Colon (tissue), 2 donors: ENCODE measurements at regions not wholly inside any gene's neighbourhood (a gene's known extent, or its start where the extent isn't known, plus 50 kb on each side); places are given as distances from the start of the nearest gene placed in this dataset.

ENCODE experiments used
- FAIRE-seq: peaks from 2 replicates; lab custom pipeline; 2012; peaks lifted over from hg19 to GRCh38; lab: Jason Lieb, UNC
- donor health status: control.
- donor health status: control.

DNA sequence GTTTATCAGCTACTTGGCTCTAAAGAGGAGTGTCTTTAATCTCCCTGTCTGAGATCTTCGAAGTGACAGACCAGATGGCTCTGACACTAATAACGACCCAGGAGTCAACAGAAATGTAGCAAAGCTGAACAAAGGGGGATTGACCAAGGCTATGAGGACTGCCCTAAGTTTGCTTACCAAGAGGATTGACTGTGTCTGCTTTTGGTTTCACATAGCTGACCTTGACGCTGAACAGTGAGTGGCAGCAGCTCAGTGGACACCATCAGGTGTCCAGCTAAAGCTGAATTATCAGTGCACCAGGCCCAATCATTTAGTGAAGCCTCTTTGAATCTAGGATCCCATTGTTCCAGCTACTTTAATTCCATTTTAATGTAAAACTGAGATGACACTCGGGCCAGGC, 262.6 kb downstream of the COX7C start:
- no peak for FAIRE-seq

DNA sequence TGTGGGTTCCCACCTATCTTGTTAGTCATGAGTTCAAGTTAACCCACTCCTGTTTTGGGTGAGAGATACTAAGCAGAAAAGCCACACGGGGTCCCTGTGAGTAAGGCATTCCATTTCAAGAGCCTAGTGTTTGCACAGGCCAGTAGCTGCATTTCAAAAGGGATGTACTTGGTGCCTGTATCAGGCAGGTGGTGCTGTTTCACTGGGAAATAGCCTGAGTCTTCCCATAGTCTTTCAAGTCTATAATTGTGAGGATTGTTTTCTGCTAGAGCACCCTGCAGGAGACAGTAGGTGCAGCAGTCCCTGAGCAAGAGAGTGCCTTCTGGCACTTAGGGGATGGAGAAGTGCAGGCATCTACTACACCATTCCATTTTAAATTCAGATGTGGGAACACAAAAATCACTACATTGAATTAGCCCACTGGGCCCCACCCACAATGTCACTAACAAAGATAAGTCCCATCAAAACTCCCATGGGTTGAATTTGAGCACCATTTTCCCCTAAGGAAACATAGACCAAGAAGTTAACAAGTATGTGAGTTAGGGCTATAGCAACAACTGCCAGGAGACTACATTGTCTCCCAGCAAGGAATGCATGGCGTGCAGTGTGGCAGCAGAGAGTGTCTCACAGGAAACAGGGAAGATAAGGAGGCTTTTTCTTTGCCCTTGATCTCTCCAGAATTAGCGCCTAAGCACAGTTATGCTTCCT, 263.2 kb downstream of the COX7C start:
- FAIRE-seq: no peak

- no peak for FAIRE-seq
Observed at GRCh38 chr5:86881493-86882090, 263.9 kb downstream of the COX7C start.

- no peak for FAIRE-seq
Observed at GRCh38 chr5:86884608-86885007, 266.9 kb downstream of the COX7C start.

- no peak for FAIRE-seq
Observed at GRCh38 chr5:86885011-86885410, 267.3 kb downstream of the COX7C start.

- FAIRE-seq: no peak
Observed at GRCh38 chr5:86885489-86886230, 267.9 kb downstream of the COX7C start.

DNA sequence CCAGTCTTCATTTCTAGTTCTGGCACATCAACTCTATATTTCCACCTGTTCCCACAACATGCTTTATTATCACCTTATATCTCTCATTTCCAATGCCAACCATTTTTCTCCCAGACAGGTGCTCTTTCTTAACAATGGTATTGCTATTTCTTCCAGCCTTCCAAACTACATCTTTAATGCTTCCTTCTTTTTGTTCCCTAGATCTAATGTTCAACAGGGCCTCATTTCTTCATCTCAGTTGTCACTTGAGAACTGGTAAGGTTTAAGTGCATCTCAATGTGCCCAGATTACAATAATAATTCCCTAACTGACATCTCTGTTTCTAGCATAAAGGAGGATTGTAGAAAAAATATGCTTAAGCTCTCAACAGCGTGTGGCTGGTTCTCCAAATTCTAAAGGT, 272.6 kb downstream of the COX7C start:
- FAIRE-seq: no peak

DNA sequence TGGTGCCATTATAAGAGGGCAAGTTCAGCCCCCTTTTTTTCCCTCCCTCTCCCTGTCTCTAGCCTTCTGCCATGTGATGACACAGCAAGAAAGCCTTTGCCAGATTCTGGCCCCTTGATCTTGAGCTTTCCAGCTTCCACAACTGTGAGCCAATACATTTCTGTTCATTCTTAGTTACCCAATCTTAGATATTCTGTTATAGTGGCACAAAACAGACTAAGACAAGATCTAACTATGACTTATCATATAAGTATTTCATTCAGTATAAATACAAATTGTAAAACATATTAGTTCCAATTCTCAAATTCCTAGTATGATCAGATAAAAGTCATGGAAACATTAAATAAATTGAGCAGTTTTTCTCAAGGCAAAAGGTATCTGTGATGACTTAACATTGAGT, 276.3 kb downstream of the COX7C start:
- FAIRE-seq: no peak

DNA sequence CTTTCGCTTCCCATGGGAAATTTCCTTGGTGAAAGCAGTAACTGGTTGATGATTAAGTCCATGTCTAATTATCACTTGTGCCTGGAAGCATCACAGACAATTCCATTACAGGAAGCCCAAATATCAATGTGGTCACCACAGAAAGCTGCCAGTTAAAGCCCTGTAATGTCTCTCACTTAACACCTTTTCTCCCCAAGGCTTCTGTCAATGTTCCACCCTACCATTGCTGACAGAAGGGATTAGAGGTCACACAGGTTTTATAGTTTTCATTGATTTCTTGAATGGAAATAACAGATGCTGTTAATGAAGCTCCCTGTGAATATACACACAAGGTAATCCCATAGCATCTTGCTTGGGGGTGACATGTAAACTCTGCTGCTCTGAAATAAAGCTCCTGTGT, 279.2 kb downstream of the COX7C start:
- no peak for FAIRE-seq

DNA sequence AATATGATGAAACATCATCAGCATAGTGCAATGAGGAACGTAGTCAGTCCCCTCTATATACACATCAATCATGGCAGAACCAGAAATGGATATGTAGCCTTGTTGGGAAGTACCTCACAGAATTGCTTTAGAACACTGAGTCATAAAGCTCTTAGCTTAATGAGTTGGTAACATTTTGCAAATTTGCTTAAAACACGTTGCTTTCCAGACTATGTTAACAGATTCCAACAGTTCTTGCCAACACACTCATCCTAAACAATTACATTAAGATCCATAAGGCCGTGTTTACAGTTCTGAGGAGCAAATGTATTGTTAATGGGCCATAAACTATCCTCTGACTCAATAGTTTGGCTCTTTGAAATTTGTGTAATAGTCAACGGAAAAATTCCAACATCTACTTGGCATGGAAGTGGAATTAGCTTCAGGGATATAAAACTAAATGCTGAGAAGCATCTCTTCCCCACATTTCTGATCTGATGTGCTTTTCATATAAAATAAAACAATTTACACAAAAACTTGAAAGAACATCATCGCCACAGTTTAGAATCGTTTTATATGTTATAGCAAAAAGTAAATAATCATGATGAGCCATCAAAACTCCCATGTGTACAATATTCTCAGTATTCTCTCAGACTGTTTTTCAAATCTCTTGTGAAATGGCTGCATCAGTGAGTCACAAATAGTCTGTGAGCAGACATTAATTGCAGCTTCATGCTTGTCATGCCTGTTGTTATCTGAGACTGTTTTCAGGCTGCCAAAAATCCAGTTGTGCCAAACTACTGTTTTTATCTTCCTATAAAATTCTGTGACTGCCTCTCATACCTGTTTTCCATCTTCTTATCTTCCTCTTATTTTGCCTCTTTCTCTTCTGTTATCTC, 291.9 kb downstream of the COX7C start:
- no peak for FAIRE-seq

GRCh38 chr5:86917117-86917579, 299.4 kb downstream of the COX7C start:
- no peak for FAIRE-seq

- FAIRE-seq: no peak
Observed at GRCh38 chr5:86918246-86918645, 300.5 kb downstream of the COX7C start.

DNA sequence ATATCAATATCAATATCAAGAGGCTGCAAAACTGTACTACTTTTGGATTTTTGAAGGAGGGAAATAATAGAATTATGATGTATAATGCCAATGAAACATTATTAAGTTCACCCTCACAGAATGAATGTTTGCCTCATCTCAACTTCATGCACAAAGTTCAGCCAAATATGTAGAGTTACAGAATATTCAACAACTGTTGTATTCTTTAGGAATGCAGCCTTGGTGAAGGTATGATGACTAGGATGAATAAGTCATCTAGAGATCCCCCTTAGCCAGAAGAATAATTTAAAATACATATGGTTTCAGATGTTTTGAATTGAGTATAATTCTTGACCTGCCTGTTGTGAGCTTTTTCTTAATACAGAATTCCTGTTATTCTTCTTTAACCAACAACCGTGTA, 308.3 kb downstream of the COX7C start:
- FAIRE-seq: no peak

DNA sequence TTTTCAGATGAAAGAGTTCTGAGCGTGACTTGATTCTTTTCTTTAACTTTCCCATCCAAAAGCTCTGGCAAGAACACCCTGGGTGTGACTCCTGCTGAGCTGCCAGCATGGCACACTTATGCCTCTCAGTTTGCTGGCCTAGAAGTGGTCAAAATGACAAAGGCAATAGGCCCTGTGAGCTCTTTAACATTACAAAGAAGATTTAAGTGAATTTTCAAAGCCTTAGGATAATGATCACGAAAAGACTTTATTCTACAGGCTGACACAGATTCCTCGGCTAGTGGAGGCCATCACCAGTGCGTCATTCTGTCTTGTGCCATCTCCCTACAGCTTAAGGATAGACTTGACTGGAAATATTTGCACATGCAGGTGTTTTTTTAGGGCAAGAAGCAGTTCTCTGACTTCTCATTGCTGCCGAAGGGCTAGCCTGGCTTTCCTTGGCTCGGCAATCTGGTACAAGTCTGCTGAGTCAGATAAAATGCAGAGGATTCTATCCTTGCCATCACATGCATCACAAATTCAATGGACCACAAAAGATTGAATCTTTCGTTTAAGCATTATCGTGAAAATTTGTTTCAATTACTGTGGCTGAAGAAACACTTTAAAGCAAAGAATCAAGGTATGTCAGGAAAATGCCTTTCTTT, 311.5 kb downstream of the COX7C start:
- FAIRE-seq: no peak

GRCh38 chr5:86951761-86952160, 315.9 kb upstream of the RASA1 start:
- no peak for FAIRE-seq

- FAIRE-seq: no peak
Observed at GRCh38 chr5:86964889-86965288, 302.8 kb upstream of the RASA1 start.

DNA sequence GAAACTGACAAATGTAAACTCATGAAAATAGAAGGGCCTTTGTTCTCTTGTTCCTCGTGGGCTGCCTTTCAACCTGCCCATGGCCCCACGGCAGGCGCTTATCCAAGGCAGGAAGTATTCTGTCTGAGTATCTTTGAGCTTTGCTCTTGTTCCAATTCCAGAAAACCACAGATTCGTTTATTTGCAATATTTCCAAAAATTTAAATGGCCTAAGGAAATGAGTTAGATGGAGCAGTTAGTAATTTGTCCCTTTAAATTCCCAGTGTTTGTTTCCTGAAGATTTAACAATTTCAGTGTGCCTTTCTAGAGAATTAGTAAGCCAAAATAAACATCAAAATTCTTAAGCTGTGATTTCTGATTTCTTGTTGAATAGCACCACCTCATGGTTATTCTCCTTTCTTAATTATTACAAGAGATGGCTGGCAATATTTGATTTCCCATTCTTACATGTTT, 299.4 kb upstream of the RASA1 start:
- FAIRE-seq: no peak

DNA sequence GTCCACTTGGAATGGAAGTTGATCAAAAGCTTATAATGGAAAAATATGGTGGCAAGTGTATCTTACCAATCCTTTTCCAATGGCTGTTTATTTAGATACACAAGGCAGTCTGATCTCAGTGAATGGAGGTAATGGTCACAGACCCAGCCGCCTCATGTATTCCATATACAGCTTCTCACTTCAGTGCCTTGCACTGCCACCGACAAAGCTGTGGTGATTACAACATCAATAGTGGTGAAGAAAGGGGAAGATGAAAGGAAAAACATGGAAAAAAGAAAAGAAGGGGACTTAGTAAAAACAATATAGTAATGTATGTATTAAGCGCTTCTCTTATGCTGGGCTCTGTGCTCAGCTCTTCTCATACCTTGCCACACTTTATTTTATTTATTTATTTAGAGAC, 297.3 kb upstream of the RASA1 start:
- FAIRE-seq: no peak

GRCh38 chr5:86971034-86971571, 296.6 kb upstream of the RASA1 start:
- FAIRE-seq: no peak

- no peak for FAIRE-seq
Observed at GRCh38 chr5:86974955-86975354, 292.7 kb upstream of the RASA1 start.

DNA sequence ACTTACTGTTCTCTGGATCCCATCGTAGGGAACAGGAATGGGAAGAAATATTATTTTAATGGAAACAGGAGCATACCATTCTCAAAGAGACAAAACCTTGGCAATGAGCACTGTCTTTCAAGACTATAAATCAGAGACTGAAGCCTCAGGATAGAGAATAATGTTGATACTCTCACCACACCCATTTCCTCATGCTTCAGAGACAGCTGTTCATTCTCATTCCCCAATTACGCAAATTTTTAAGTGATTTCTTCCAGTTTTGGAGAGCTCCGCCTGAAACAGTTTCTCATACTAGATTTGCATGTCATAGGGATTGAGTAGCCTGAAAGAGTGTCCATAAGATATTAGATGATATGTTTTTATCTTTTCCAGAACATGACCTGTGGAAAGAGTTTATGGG, 290.5 kb upstream of the RASA1 start:
- no peak for FAIRE-seq

DNA sequence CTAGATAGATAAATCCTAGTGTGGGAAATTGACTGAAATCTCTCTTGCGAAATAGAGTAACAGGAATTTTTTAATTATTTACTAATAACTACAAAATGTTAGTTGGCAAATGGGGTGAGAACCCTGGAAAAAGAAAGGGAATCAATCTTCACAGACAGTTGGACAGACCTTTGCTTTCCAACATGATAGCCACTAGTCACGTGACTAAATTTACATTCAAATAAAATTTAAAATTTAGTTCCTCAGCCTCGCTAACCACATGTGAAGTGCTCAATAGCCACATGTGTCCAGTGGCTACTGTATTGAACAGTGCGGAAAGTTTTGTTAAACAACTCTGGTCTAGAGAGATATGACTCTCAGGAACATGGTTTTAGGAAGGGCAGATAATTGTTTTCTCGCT, 289.9 kb upstream of the RASA1 start:
- no peak for FAIRE-seq
